GM12892 (cell line): ENCODE measurements at regions not wholly inside any gene's neighbourhood (a gene's known extent, or its start where the extent isn't known, plus 50 kb on each side); places are given as distances from the start of the nearest gene placed in this dataset.

Experiments used
- DNase-seq: peaks from one replicate; pipeline ENCODE4 v3.0.0; 2011; ENCODE audit not compliant: insufficient read length
- FAIRE-seq: peaks from 2 replicates; lab custom pipeline; 2011; peaks lifted over from hg19 to GRCh38; lab: Jason Lieb, UNC
- POLR2A ChIP-seq: IDR thresholded peaks from 2 replicates; pipeline ENCODE4 v1.6.1; 2011; ENCODE audit warnings: low read depth, low read length, control low read depth
- POLR2AphosphoS5 ChIP-seq: IDR thresholded peaks from 2 replicates; pipeline ENCODE4 v1.6.1; 2011; ENCODE audit warnings: low read depth, low read length, control low read depth
- TAF1 ChIP-seq: IDR thresholded peaks from 2 replicates; pipeline ENCODE4 v1.6.1; 2011; ENCODE audit warnings: low read depth, mild to moderate bottlenecking, control low read depth, low read length, borderline replicate concordance

- no peak for DNase-seq
Measured at GRCh38 chr10:132467464-132468149, 70.0 kb upstream of the INPP5A start.

GRCh38 chr10:132468216-132468615, 69.4 kb upstream of the INPP5A start:
- FAIRE-seq, result no peak
- no peak for DNase-seq
- TF ChIP-seq POLR2AphosphoS5, result no peak
- TF ChIP-seq POLR2A, result no peak
- TF ChIP-seq TAF1, result no peak

More at GRCh38 chr10:132467464-132468149, 70.0 kb upstream of the INPP5A start:
- TF ChIP-seq POLR2A, result no peak
- no peak for TF ChIP-seq TAF1
- TF ChIP-seq POLR2AphosphoS5, result no peak
- no peak for FAIRE-seq

DNA sequence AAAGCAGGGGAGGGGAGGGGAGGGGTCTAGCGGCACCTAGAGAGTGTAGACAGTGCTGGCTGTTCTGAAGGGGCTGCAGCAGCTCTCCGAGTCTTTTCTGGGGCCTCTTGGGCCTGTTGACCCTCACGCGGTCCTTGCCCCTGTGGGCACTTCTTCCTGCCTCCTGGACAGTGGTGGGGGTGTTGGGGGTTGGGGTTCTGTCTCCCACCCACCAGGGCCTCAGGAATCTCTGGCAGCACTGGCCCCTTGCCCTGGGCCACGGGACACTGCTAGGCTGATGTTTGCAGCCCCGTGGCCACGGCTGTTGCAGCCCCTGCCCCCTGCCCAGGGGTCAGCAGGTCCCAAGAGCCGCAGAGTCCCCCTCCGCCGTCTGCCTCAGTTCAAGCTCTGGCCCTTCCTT, 68.9 kb upstream of the INPP5A start:
- TF ChIP-seq POLR2AphosphoS5 (no peak), TAF1 (no peak), POLR2A (no peak)
- DNase-seq, result no peak
- no peak for FAIRE-seq

DNA sequence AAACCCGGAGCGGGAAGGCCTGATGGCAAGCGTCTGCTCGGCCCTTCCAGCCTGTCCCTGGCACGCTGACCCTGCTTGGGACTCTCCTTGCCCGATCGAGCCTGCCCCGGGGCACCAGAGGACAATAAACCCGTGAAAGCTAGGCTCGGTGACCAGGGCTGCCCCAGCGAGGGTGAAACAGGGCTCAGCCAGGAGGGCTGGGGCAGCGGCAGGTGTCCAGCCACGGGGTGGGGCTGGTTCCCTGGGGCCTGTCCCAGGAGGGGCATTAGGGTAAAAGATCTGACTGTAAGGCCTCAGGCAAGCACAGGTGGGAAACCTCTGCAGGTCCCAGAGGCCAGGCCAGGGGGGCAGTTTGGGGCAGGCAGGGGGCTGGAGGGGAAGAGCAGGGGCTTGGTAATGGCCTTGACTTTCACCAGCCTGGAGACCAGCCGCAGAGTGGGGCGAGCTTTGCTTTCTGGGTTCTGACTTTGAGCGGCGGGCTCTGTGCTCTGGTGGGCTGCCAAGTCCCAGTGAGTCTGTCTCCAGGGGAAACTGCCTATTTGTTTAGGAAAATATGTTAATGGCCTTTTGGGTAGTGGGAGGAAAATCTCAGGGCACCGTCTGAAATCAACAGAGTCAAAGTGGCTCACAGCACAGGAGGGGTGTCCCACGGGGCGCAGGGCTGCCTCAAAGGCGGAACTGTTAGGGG, 68.2 kb upstream of the INPP5A start:
- no peak for TF ChIP-seq POLR2AphosphoS5
- no peak for TF ChIP-seq POLR2A
- DNase-seq, result no peak
- no peak for FAIRE-seq

DNA sequence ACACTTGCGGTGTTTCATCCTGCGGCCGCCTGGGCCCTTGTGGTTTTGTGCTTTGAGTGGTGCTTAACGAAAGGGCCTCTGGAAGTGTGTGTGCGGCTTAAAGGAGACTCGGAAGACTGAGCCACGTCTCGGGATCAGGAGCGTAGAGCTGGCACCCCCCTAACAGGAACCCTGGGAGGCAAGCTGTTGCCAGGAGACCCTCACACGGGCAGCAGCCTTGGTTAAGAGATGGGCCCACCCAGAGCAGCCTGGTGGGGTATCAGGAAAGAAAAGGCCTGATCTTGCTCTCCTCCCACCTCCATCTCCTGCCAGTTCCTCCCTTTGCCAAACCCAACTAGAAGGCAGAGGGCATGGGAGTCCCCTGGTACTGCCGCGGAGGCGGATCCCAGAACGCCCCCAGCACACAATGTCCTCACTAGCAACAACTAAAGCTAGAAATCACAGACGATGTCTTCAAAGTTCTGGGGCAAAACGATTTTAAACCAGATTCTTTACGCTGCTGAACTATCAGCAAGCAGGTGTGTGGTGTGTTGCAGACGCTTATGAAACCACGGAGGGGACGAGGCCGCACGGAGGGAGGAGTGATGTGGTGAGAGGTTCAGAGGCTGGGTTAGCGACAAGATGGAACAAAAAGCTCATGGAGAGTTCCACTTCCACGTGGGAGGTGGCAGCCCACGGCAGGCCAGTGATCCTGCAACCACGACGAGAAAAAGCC, 67.0 kb upstream of the INPP5A start:
- FAIRE-seq (no peak), DNase-seq (no peak)
- no peak for TF ChIP-seq TAF1
- no peak for TF ChIP-seq POLR2A
- TF ChIP-seq POLR2AphosphoS5, result no peak

- no peak for DNase-seq
- TF ChIP-seq TAF1, result no peak
- TF ChIP-seq POLR2AphosphoS5, result no peak
- no peak for TF ChIP-seq POLR2A
- no peak for FAIRE-seq
Measured at GRCh38 chr10:132471125-132471451, 66.5 kb upstream of the INPP5A start.

- no peak for TF ChIP-seq POLR2A
- TF ChIP-seq TAF1, result no peak
- FAIRE-seq, result no peak
- no peak for DNase-seq
Measured at GRCh38 chr10:132471484-132471883, 66.1 kb upstream of the INPP5A start.

- DNase-seq, result no peak
- TF ChIP-seq TAF1 (no peak), POLR2AphosphoS5 (no peak), POLR2A (no peak)
Measured at GRCh38 chr10:132475086-132475485, 62.5 kb upstream of the INPP5A start.

DNA sequence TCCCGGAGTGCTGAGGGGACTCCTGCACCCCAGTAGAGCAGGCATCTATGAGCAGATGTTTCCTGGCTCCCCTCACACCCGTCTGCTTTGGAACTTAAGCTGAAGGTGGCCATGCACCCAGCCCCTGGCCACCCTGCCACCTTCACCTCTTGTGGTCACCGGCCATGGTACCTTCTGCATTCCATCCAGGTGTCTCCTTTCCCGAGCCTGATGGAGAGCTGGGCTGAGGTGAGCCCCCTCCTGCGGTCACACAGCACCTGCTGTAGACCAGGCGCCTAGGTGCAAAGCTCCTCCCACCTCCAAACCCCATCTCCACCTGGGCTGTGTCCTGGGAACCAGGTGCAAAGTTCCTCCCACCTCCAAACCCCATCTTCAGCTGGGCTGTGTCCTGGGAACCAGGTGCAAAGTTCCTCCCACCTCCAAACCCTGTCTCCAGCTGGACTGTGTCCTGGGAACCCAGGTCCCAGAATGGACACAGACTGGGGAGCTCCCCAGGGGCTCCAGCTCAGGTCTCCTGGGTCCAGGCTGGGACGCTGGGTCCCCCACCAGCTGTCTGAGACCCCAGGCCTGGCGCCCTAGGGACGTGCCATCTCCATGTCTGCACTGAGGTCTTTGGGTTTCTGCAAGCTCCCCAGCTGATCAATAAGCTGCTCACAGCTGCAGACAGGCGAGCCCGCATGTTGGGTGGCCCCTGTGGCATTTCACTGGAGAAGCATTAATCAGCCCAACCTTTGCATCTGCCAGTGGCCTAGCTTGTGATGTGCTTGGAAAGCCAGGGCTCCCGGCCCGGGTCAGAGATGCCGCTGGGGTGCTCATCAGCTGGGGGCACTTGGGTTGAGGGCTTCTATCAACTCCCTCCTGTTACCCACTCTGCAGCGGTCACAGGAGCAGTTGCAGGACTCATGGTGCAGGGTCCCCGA, 61.2 kb upstream of the INPP5A start:
- no peak for TF ChIP-seq POLR2A
- FAIRE-seq (no peak), DNase-seq (no peak)

More at GRCh38 chr10:132475086-132475485, 62.5 kb upstream of the INPP5A start:
- no peak for FAIRE-seq

DNA sequence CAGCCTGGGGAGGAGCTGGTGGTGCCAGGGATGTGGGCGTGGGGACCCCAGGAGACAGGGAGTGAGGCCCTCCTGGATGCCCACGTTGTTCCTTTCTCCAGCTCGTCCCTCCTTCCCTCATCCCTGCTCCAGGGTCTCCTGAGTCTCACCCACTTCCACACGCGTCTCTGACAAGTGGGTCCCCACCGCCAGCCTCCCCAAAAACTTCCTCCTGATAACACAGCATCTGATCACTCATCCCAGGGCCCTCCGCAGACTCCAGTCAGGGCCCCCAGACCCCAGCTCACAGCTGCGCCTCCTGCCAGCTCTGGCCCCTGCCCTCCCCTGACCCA, 60.6 kb upstream of the INPP5A start:
- FAIRE-seq (no peak), DNase-seq (no peak)
- TF ChIP-seq POLR2A (no peak), POLR2AphosphoS5 (no peak), TAF1 (no peak)

DNA sequence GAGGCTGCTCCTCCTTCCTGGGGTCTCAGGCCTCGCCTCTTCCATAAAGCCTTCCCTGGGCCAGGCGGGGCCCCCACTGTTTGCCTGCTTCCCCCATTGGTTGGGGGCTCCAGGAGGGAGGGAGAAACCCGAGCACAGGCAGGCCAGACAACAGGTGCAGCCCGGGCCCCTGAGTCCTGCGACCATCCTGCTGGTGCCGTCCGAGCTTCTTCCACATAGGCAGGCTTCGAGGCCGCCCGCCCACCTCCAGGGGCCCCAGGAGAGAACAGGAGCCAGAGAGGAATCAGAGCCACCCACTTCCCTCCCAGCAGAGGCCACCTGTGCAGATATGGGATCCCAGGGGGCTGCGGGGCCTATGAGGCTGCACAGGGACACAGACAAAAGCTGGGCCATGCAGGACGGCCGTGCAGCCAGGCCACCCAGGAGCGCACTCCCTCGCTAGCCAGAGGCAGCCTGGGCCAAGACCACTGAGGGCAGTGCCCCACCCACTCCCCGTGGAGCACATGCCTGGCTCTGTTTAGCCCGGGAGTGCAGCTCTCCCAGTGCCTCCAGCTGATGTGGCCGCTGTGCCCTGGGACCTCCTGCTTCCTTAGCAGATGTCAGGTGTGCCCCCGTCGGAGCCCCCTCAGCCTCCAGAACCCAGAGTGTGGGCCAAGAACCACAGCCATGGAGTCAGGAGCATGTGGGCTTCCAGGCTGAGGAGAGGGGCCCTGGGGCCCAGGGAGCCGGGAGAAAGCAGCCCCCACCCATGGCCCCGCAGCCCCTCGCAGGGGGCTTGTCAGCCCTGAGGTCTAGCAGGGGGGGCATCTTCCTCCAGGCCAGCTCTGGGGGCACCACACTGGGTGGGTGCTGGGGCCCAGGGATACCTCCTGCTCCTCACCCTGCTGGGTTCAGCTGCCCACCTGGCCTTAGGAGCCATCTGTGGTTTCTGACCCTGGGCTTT, 59.9 kb upstream of the INPP5A start:
- no peak for TF ChIP-seq TAF1
- no peak for TF ChIP-seq POLR2A
- TF ChIP-seq POLR2AphosphoS5, result no peak
- no peak for FAIRE-seq
- DNase-seq, result no peak
